ENCODE measurements at regions not wholly inside any gene's neighbourhood (a gene's known extent, or its start where the extent isn't known, plus 50 kb on each side); places are given as distances from the start of the nearest gene placed in this dataset.
A peak's percentile ranks its signal among the peaks of the same experiment; 100 is the strongest.

- DNase-seq: no peak
Measured at GRCh38 chr3:41118461-41119390, 80.6 kb upstream of the CTNNB1 start.

GRCh38 chr3:41120460-41120859 lies 78.8 kb upstream of the CTNNB1 start:
- no peak for DNase-seq

DNA sequence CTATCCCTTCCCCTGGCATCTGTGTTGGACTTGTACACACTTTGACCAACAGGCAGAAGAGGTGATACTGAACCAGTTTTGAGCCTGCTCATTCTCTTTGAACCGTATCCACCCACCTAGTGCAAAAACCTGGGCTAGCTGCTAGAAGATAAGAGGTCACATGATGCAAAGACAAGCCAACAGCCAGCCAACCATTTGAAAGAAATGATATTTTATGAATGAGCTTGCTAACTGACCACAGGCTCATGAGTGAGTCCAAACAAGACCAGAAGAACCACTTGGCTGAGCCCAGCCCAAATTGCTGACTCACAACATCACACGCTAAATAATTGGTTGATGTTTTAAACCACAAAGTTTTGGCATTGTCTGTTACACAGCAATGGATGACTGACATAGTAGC lies 74.0 kb upstream of the CTNNB1 start:
- DNase-seq: no peak

DNA sequence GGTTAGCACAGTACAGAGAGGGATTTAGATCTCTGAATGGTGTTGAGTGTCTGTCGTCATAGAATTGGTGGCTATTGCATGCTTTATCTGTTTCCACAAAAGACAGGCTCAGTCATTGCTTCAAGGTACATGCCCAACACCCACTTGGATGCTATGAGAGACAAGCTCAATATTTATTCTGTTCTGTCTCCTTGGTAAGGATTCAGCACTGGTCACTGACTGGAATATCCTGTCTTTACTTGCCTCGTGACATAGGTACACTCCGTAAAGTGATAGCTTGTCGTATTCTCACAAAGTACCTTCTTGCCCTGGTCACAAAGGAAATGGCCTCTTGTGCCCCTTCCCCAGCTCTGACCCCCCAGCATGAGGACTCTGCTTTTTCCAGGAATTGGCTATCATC lies 72.8 kb upstream of the CTNNB1 start:
- DNase-seq: no peak

GRCh38 chr3:41126961-41127360 lies 72.3 kb upstream of the CTNNB1 start:
- no peak for DNase-seq

DNA sequence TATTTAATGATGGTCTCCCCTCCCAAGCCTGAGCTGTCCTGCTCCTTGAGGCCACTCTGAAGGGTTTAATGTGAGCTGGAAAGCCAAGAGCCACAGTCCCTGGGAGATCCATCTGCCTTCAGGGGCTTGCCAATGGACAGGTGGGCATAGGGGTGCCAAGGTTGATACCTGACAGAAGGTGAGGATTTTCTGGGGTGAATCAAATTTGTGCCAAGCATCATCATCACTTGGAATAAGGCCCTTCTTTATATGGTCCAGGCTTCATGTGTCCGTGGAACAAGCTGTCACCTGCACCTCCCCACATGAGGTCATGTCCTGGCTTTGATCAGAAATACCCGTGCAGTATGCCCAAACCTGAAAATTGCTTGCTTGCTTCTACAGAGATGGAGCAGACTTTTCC lies 71.9 kb upstream of the CTNNB1 start:
- no peak for DNase-seq

DNA sequence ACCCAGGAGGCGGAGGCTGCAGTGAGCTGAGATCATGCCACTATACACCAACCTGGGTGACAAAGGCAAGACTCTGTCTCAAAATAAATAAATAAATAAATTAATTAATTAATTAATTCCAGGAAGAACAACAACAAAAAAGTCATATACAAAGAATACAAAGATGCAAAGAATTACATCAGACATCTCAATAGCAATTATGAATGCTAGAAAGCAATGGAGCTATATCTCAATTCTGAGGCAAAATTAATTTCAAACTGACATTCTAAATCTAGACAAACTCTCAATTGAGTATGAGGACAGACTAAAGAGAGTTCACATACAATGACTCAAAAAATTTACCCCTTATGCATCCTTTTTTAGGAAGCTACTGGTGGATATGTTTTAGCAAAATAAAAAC lies 69.6 kb upstream of the CTNNB1 start:
- DNase-seq: no peak

- no peak for DNase-seq
Measured at GRCh38 chr3:41131224-41131623, 68.1 kb upstream of the CTNNB1 start.

GRCh38 chr3:41137686-41138111 lies 61.6 kb upstream of the CTNNB1 start:
- DNase-seq: no peak

DNA sequence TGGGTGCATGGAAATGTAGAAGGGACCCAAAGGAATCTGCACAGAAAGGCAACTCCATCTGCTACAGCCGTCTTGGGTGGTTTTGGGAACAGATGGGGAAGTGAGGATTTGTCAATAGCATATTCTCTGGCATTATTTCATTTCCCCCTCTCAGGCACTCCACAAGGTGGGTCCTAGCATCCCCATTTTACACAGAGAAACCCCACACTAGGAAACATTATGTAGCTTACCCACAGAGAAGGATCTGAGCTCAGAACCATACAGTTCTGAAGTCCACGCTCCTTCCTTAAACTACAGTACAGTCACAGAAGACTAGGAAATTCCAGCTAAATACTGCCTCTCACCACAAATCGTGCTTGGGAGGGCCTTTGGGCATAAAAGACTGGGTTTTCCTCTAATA lies 61.2 kb upstream of the CTNNB1 start:
- DNase-seq: no peak

- DNase-seq: no peak
Measured at GRCh38 chr3:41138601-41139000, 60.7 kb upstream of the CTNNB1 start.

GRCh38 chr3:41140242-41140641 lies 59.1 kb upstream of the CTNNB1 start:
- DNase-seq: no peak

DNA sequence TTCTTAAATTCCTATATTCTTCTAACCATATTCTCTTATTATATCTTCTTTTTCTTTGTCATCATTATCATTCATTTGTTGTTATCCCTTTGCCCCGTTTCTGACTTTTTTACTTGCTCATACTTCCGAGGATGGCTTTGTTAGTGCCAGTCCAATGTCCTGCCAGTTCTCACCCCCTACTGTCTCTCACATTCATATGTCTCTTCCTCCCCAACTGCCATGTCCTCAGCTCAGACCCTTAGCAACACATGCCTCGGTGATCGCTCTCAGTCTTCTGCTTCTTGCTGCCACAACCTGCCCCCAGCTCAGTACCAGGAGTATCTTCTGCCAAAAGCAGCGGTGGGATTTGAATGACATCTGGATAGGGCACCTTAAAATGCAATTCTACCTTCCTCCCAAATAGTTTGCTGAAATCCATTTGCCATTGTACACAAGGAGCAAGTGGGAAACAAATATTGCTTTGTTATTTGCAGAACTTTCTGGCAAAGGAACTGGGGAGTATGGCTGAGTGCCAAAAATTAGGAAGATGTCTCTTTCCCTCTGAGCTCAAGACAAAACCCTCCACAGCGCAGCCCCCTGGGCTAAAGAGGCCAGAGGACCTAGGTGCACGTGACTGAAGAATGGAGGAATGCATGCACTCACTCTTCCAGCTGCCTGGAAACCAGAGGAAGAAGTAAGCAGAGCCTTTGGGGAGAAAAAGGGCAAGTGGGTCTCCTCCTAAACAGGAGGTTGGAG lies 57.7 kb upstream of the CTNNB1 start:
- DNase-seq: no peak

DNA sequence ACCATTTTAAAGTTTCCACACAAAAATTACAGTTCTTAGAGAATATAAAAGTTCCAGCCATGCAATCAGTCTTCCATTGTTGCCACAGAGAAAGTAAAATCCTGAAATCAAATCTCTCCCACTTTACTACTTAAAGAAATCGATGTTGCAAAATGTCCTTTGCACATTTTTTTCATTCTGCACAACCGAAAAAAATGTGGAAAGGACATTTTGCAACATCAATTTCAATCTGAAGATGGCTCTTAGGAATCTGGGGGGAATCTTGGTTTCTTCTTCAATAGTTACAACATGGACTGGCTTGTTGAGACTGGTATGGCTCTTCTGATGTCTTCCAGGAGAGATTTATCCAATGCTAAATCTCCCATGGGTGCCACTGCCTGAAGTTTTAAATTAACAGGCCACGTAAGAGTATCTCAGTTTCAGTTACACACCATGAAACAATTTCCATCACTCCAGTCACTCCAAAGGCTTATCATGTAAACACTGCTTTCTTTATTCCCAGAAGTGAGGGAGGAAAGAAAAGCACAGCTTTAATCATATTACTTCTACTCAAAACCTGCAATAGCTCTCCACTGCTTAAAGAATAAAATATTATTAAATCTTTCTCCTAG lies 55.8 kb upstream of the CTNNB1 start:
- DNase-seq: no peak

GRCh38 chr3:41144631-41145030 lies 54.7 kb upstream of the CTNNB1 start:
- DNase-seq: peak; percentile 55

GRCh38 chr3:41148478-41148877 lies 50.8 kb upstream of the CTNNB1 start:
- DNase-seq: no peak

DNA sequence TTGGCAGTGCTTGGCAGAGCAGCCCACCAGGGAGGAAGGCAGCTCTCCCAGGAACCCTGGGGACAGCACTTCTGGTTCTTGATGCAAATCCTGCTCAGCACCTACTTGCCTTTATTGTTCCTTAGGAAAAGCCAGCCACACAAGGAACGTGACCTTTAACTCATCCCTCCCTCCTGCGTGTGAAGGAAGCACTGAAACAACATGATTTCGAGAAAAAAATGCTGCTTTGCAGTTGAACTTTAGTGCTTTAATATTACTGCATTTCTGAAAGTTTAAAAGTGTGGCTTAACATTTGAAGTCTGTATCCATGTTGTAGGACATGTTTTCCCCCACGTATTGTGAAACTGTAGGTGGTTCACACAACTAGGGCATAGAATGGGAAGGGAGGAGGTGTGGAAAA lies 50.4 kb upstream of the CTNNB1 start:
- DNase-seq: no peak
